Uterus (tissue), 3 donors: ENCODE measurements at regions not wholly inside any gene's neighbourhood (a gene's known extent, or its start where the extent isn't known, plus 50 kb on each side); places are given as distances from the start of the nearest gene placed in this dataset.

Source experiments
- DNase-seq, 2 donors: peaks; one replicate each; pipeline ENCODE4 v3.0.0-alpha.2; 2019 to 2020
- H3K27ac ChIP-seq, 2 donors: fragments of 200-600 bp; sonication (generic); 1 replicate in 1 of 2; 2 replicates in 1 of 2; pipeline ENCODE4 v1.5.1; 2016 to 2018
- H3K27me3 ChIP-seq, 2 donors: fragments of 200-600 bp; sonication (generic); one replicate each; pipeline ENCODE4 v1.5.1; 2018 to 2019; ENCODE audit warnings: control low read depth in 1 of 2
- H3K36me3 ChIP-seq, 2 donors: fragments of 200-600 bp; sonication (generic); one replicate each; pipeline ENCODE4 v1.5.1; 2019; ENCODE audit warnings: control low read depth in 1 of 2
- H3K4me1 ChIP-seq, 2 donors: fragments of 200-600 bp; sonication (generic); one replicate each; pipeline ENCODE4 v1.5.1; 2018 to 2019; ENCODE audit warnings: control low read depth in 1 of 2
- H3K4me3 ChIP-seq, 2 donors: fragments of 200-600 bp; sonication (generic); 1 replicate in 1 of 2; 2 replicates in 1 of 2; pipeline ENCODE4 v1.5.1; 2018 to 2019; ENCODE audit warnings: mild to moderate bottlenecking in 1 of 2
- H3K9me3 ChIP-seq, 2 donors: fragments of 200-600 bp; sonication (generic); one replicate each; pipeline ENCODE4 v1.5.1; 2019; ENCODE audit warnings: control low read depth in 1 of 2
- CTCF ChIP-seq, 4 experiments: fragments of 200-600 bp in 2 of 4; fragments of 450-650 bp in 2 of 4; sonication (generic) in 2 of 4; IDR thresholded peaks; one replicate each; pipeline ENCODE4 v1.5.1; 2016 to 2019; ENCODE audit warnings: antibody characterized with exemption in 4 of 4, mild to moderate bottlenecking in 2 of 4, moderate library complexity in 1 of 4
- POLR2A ChIP-seq, 2 donors: fragments of 450-650 bp; IDR thresholded peaks; one replicate each; pipeline ENCODE4 v1.6.1; 2016; ENCODE audit warnings: antibody characterized with exemption in 2 of 2, mild to moderate bottlenecking in 1 of 2, moderate library complexity in 1 of 2
- intact Hi-C: fragments of 100-400 bp; cut with DNase I; formaldehyde crosslinking; loops from one replicate; pipeline ENCODE4 v1.15.1; 2023; ENCODE audit warnings: low total_unique reads
- donor health status: DM: yes; HTN: yes; CAD: no.

- no peak for DNase-seq
- intact Hi-C loops: no loop called here
Observed at GRCh38 chr5:3905031-3905430, 309.4 kb downstream of the IRX1 start.

GRCh38 chr5:3905521-3905920 lies 309.9 kb downstream of the IRX1 start:
- Histone ChIP-seq H3K4me3 (no peak overlapping the region), H3K27ac (no peak overlapping the region), H3K4me1 (no peaks in the 10 kb centered on the region), H3K36me3 (no peaks in the 10 kb centered on the region), H3K9me3 (no peaks in the 10 kb centered on the region), H3K27me3 (no peaks in the 10 kb centered on the region)
- DNase-seq: no peak
- intact Hi-C loops: no loop called here
- TF ChIP-seq POLR2A (IDR thresholded peaks at IDR 0.05) (no peak), CTCF (IDR thresholded peaks at IDR 0.05) (no peak)

More at GRCh38 chr5:3905031-3905430, 309.4 kb downstream of the IRX1 start:
- no peaks in the 10 kb centered on the region for H3K36me3 ChIP-seq
- no peaks in the 10 kb centered on the region for H3K27me3 ChIP-seq
- H3K9me3 ChIP-seq: no peaks in the 10 kb centered on the region
- H3K4me1 ChIP-seq: no peaks in the 10 kb centered on the region
- H3K27ac ChIP-seq: no peak overlapping the region
- TF ChIP-seq POLR2A (IDR thresholded peaks at IDR 0.05): no peak
- no peak for TF ChIP-seq CTCF (IDR thresholded peaks at IDR 0.05)
- no peak overlapping the region for H3K4me3 ChIP-seq

GRCh38 chr5:3911111-3911510 lies 315.5 kb downstream of the IRX1 start:
- H3K27me3 ChIP-seq: no peaks in the 10 kb centered on the region
- no peak overlapping the region for H3K27ac ChIP-seq
- intact Hi-C loops: no loop called here
- no peaks in the 10 kb centered on the region for H3K4me1 ChIP-seq
- no peak for DNase-seq
- TF ChIP-seq POLR2A (IDR thresholded peaks at IDR 0.05) (no peak), CTCF (IDR thresholded peaks at IDR 0.05) (no peak)
- H3K36me3 ChIP-seq: no peaks in the 10 kb centered on the region
- no peaks in the 10 kb centered on the region for H3K9me3 ChIP-seq
- H3K4me3 ChIP-seq: no peak overlapping the region

- no peak for TF ChIP-seq CTCF (IDR thresholded peaks at IDR 0.05)
- TF ChIP-seq POLR2A (IDR thresholded peaks at IDR 0.05): no peak
- intact Hi-C loops: no loop called here
- H3K4me3 ChIP-seq: no peak overlapping the region
- H3K36me3 ChIP-seq: no peaks in the 10 kb centered on the region
- no peak for DNase-seq
- H3K9me3 ChIP-seq: no peaks in the 10 kb centered on the region
- H3K4me1 ChIP-seq: no peaks in the 10 kb centered on the region
- H3K27ac ChIP-seq: no peak overlapping the region
- H3K27me3 ChIP-seq: no peaks in the 10 kb centered on the region
Observed at GRCh38 chr5:3911773-3912172, 316.1 kb downstream of the IRX1 start.

- no peaks in the 10 kb centered on the region for H3K4me1 ChIP-seq
- no peaks in the 10 kb centered on the region for H3K36me3 ChIP-seq
- intact Hi-C loops: no loop called here
- TF ChIP-seq CTCF (IDR thresholded peaks at IDR 0.05): no peak
- DNase-seq: no peak
- H3K27ac ChIP-seq: no peak overlapping the region
- H3K4me3 ChIP-seq: no peak overlapping the region
- no peaks in the 10 kb centered on the region for H3K9me3 ChIP-seq
- H3K27me3 ChIP-seq: no peaks in the 10 kb centered on the region
Observed at GRCh38 chr5:3912790-3913189, 317.2 kb downstream of the IRX1 start.
